ENCODE measurements at regions not wholly inside any gene's neighbourhood (a gene's known extent, or its start where the extent isn't known, plus 50 kb on each side); places are given as distances from the start of the nearest gene placed in this dataset.

- DNase-seq (ENCODE audit: low spot score): peak; percentile 76
Measured at GRCh38 chr9:36728651-36729520, 156.2 kb downstream of the MELK start.

- peak; percentile 45 for DNase-seq (ENCODE audit: low spot score)
Measured at GRCh38 chr9:36729906-36730305, 157.2 kb downstream of the MELK start.

- no peak for DNase-seq (ENCODE audit: low spot score)
Measured at GRCh38 chr9:36730414-36730813, 157.7 kb downstream of the MELK start.

- no peak for DNase-seq (ENCODE audit: low spot score)
Measured at GRCh38 chr9:36731068-36731956, 158.6 kb downstream of the MELK start.

- no peak for DNase-seq (ENCODE audit: low spot score)
Measured at GRCh38 chr9:36734737-36735136, 162.0 kb downstream of the MELK start.

- no peak for DNase-seq (ENCODE audit: low spot score)
Measured at GRCh38 chr9:36736648-36737047, 164.0 kb downstream of the MELK start.

- peak; percentile 59 for DNase-seq (ENCODE audit: low spot score)
Measured at GRCh38 chr9:36738318-36738976, 165.8 kb downstream of the MELK start.

GRCh38 chr9:36739373-36740116, 166.8 kb downstream of the MELK start:
- DNase-seq (ENCODE audit: low spot score): no peak

- no peak for DNase-seq (ENCODE audit: low spot score)
Measured at GRCh38 chr9:36742264-36742663, 169.6 kb downstream of the MELK start.

- DNase-seq (ENCODE audit: low spot score): peak; percentile 12
Measured at GRCh38 chr9:36744678-36745077, 172.0 kb downstream of the MELK start.

GRCh38 chr9:36745977-36746376, 173.3 kb downstream of the MELK start:
- no peak for DNase-seq (ENCODE audit: low spot score)

GRCh38 chr9:36746415-36746814, 173.7 kb downstream of the MELK start:
- no peak for DNase-seq (ENCODE audit: low spot score)

- DNase-seq (ENCODE audit: low spot score): peak; percentile 48
Measured at GRCh38 chr9:36748322-36748899, 175.7 kb downstream of the MELK start.

GRCh38 chr9:36749461-36749860, 176.8 kb downstream of the MELK start:
- DNase-seq (ENCODE audit: low spot score): no peak

GRCh38 chr9:36750630-36751029, 177.9 kb downstream of the MELK start:
- no peak for DNase-seq (ENCODE audit: low spot score)

GRCh38 chr9:36755019-36755418, 182.3 kb downstream of the MELK start:
- DNase-seq (ENCODE audit: low spot score): no peak

- no peak for DNase-seq (ENCODE audit: low spot score)
Measured at GRCh38 chr9:36759141-36759540, 186.4 kb downstream of the MELK start.

GRCh38 chr9:36759976-36760375, 187.3 kb downstream of the MELK start:
- DNase-seq (ENCODE audit: low spot score): no peak

- DNase-seq (ENCODE audit: low spot score): no peak
Measured at GRCh38 chr9:36760667-36761420, 188.1 kb downstream of the MELK start.

- DNase-seq (ENCODE audit: low spot score): no peak
Measured at GRCh38 chr9:36762958-36763357, 190.3 kb downstream of the MELK start.

- no peak for DNase-seq (ENCODE audit: low spot score)
Measured at GRCh38 chr9:36763778-36764177, 191.1 kb downstream of the MELK start.

Measured in RKO (cell line).